ENCODE measurements at regions not wholly inside any gene's neighbourhood (a gene's known extent, or its start where the extent isn't known, plus 50 kb on each side); places are given as distances from the start of the nearest gene placed in this dataset.
"Not testable (repeated sequence)": the region's sequence is repeated elsewhere in the genome, so short reads cannot be mapped to it uniquely, and the experiment has no call there.

- TF ChIP-seq CTCF (IDR thresholded peaks at IDR 0.05; ENCODE audit: borderline replicate concordance, extremely low read depth, low read length, poor library complexity, severe bottlenecking); EZH2 (IDR thresholded peaks at IDR 0.05; ENCODE audit: borderline replicate concordance, low read depth, low read length, severe bottlenecking): not testable (repeated sequence)
These were observed 56.1 kb upstream of the PDPR start for GRCh38 chr16:70058056-70058455.

Data from DND-41 (cell line).